ENCODE measurements at regions not wholly inside any gene's neighbourhood (a gene's known extent, or its start where the extent isn't known, plus 50 kb on each side); places are given as distances from the start of the nearest gene placed in this dataset.

- TF ChIP-seq, protein P1, sequence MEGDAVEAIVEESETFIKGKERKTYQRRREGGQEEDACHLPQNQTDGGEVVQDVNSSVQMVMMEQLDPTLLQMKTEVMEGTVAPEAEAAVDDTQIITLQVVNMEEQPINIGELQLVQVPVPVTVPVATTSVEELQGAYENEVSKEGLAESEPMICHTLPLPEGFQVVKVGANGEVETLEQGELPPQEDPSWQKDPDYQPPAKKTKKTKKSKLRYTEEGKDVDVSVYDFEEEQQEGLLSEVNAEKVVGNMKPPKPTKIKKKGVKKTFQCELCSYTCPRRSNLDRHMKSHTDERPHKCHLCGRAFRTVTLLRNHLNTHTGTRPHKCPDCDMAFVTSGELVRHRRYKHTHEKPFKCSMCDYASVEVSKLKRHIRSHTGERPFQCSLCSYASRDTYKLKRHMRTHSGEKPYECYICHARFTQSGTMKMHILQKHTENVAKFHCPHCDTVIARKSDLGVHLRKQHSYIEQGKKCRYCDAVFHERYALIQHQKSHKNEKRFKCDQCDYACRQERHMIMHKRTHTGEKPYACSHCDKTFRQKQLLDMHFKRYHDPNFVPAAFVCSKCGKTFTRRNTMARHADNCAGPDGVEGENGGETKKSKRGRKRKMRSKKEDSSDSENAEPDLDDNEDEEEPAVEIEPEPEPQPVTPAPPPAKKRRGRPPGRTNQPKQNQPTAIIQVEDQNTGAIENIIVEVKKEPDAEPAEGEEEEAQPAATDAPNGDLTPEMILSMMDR (IDR thresholded peaks at IDR 0.05): no peak
- TF ChIP-seq POLR2A (IDR thresholded peaks at IDR 0.05): no peak
These were observed 423.8 kb upstream of the HS6ST1 start for GRCh38 chr2:128742467-128742866.

Measured in right lobe of liver (tissue), 4 donors.